Loucy (cell line): ENCODE measurements at regions not wholly inside any gene's neighbourhood (a gene's known extent, or its start where the extent isn't known, plus 50 kb on each side); places are given as distances from the start of the nearest gene placed in this dataset.

Experiments used
- H2AFZ ChIP-seq: fragments of 200-600 bp; sonication (generic); 2 replicates; pipeline ENCODE4 v1.6.0; 2016; ENCODE audit warnings: antibody characterized with exemption, mild to moderate bottlenecking, low read length, moderate library complexity
- H3F3A ChIP-seq: fragments of 200-600 bp; 2 replicates; pipeline ENCODE4 v1.6.0; 2016; ENCODE audit warnings: antibody characterized with exemption, low read depth, mild to moderate bottlenecking
- H3K27me3 ChIP-seq: fragments of 200-600 bp; sonication (generic); 2 replicates; pipeline ENCODE4 v1.6.1; 2014; ENCODE audit warnings: low read length, mild to moderate bottlenecking; ENCODE audit not compliant: insufficient read depth, poor library complexity, severe bottlenecking
- H3K36me3 ChIP-seq: fragments of 200-600 bp; sonication (generic); 2 replicates; pipeline ENCODE4 v1.6.1; 2016; ENCODE audit warnings: low read length; ENCODE audit not compliant: insufficient read depth
- H3K4me1 ChIP-seq: fragments of 200-600 bp; sonication (generic); 2 replicates; pipeline ENCODE4 v1.5.1; 2014; ENCODE audit warnings: low read length, mild to moderate bottlenecking; ENCODE audit not compliant: insufficient read depth, poor library complexity, severe bottlenecking
- H3K4me2 ChIP-seq: fragments of 200-600 bp; sonication (generic); 2 replicates; pipeline ENCODE4 v1.6.0; 2014; ENCODE audit warnings: antibody characterized with exemption, low read length, low read depth, mild to moderate bottlenecking; ENCODE audit not compliant: poor library complexity, severe bottlenecking
- H3K4me3 ChIP-seq: fragments of 200-600 bp; sonication (generic); 2 replicates; pipeline ENCODE4 v1.5.1; 2014; ENCODE audit warnings: low read length, mild to moderate bottlenecking, mixed read lengths; ENCODE audit not compliant: poor library complexity, severe bottlenecking
- H3K79me2 ChIP-seq: fragments of 200-600 bp; sonication (generic); 2 replicates; pipeline ENCODE4 v1.6.1; 2014; ENCODE audit warnings: low read length; ENCODE audit not compliant: insufficient read depth
- H3K9ac ChIP-seq: fragments of 200-600 bp; sonication (generic); 2 replicates; pipeline ENCODE4 v1.6.0; 2014; ENCODE audit warnings: mild to moderate bottlenecking, low read depth, low read length, moderate library complexity; ENCODE audit not compliant: poor library complexity, severe bottlenecking
- H3K9me2 ChIP-seq: fragments of 200-600 bp; sonication (generic); replicated peaks from 2 replicates; pipeline ENCODE4 v1.6.1; 2016; ENCODE audit warnings: low read depth, low read length, mixed read lengths
- H3K9me3 ChIP-seq: fragments of 200-600 bp; sonication (generic); 2 replicates; pipeline ENCODE4 v1.6.1; 2014; ENCODE audit warnings: mild to moderate bottlenecking, antibody characterized with exemption, low read length, low read depth; ENCODE audit not compliant: insufficient read depth
- H4K20me1 ChIP-seq: fragments of 200-600 bp; sonication (generic); 2 replicates; pipeline ENCODE4 v1.6.0; 2014; ENCODE audit warnings: antibody characterized with exemption, low read length, mild to moderate bottlenecking; ENCODE audit not compliant: insufficient read depth, poor library complexity, severe bottlenecking
- EZH2phosphoT487 ChIP-seq: fragments of 200-600 bp; IDR thresholded peaks from 2 replicates; pipeline ENCODE4 v1.6.1; 2018; ENCODE audit warnings: antibody characterized with exemption, mild to moderate bottlenecking, moderate library complexity, borderline replicate concordance
- TF ChIP-seq, protein P1 (sequence below): fragments of 200-600 bp; sonication (generic); conservative IDR thresholded peaks from 2 replicates; pipeline ENCODE4 v1.5.1; 2014; ENCODE audit warnings: mild to moderate bottlenecking, antibody characterized with exemption, low read length

DNA sequence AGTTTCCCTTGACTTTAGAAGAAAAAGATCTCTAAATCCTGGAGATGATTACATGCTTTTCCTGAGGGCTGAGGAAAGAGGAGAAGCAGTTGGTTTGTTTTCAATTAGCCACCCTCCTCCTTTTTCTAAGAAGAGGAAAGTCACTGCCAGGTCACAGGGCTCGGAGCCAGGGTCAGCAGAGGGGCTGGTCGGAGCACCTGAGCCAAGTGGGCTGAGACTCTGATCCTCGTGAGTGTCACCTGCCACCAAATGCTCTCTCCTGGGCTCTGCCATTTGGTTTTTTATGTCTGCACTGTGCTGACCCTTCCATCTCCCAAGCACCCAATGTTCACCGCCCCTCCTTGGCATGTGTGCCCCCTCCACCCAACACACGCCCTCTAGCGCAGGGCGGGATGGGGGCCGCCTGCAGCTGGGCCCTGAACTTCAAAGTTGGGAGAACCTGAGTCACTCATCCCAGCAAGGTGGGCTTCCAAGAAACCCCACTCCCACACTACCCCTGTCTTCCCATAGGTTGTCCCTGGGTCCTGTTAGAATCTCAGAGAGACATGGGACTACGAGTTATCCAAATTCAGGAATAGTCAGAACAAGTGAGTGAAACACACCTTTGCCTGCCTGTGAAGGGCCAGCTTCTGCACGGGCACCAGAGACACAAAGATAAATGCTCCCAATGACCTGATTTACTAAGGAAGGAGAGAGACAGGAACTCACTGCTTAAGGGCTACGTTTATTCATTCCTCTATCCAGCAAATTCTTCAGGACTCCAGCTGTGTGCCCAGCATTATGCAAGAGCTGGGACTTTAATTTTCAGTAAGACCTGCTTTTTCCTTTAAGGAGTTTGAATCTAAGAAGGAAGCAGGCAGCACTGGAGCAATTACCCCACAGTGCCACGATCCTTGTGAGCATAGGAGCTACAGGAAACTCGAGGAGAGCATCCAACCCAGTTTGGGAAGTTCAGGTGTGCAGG is 127.5 kb downstream of the RHOU start:
- H3K4me3 ChIP-seq: no peak overlapping the region
- no peaks in the 10 kb centered on the region for H3K9me2 ChIP-seq
- no peaks in the 10 kb centered on the region for H3K36me3 ChIP-seq
- H3K4me2 ChIP-seq: no peak overlapping the region
- H3K79me2 ChIP-seq: no peaks in the 10 kb centered on the region
- TF ChIP-seq, protein P1, sequence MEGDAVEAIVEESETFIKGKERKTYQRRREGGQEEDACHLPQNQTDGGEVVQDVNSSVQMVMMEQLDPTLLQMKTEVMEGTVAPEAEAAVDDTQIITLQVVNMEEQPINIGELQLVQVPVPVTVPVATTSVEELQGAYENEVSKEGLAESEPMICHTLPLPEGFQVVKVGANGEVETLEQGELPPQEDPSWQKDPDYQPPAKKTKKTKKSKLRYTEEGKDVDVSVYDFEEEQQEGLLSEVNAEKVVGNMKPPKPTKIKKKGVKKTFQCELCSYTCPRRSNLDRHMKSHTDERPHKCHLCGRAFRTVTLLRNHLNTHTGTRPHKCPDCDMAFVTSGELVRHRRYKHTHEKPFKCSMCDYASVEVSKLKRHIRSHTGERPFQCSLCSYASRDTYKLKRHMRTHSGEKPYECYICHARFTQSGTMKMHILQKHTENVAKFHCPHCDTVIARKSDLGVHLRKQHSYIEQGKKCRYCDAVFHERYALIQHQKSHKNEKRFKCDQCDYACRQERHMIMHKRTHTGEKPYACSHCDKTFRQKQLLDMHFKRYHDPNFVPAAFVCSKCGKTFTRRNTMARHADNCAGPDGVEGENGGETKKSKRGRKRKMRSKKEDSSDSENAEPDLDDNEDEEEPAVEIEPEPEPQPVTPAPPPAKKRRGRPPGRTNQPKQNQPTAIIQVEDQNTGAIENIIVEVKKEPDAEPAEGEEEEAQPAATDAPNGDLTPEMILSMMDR: no peak
- no peak for TF ChIP-seq EZH2phosphoT487
- peaks cover 37% of the 10 kb centered on the region for H3K27me3 ChIP-seq
- H4K20me1 ChIP-seq: no peaks in the 10 kb centered on the region
- no peak overlapping the region for H3K9ac ChIP-seq
- no peaks in the 10 kb centered on the region for H3F3A ChIP-seq
- no peak overlapping the region for H2AFZ ChIP-seq
- peaks cover 12% of the 10 kb centered on the region for H3K4me1 ChIP-seq
- no peaks in the 10 kb centered on the region for H3K9me3 ChIP-seq

DNA sequence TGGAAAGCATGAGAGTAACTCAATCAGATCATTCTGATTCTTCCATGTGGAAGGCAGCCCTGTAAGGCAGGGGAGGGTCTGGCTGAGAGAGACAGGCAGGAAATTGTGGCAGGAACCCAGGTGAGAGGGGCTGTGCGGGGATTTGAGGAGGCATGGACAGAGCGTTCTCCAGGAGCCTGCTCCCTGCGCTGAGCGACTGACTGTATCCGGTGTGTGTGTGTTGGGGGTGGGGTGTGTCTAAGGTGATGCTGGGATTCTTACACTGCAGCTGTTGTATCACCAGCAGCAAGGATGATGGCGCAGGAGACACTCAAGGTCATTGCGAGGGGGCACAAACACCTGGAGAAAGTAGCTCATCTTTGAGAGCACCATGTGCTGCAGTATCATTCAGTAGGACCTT is 128.5 kb downstream of the RHOU start:
- Histone ChIP-seq H4K20me1 (no peaks in the 10 kb centered on the region), H3F3A (no peaks in the 10 kb centered on the region), H3K79me2 (no peaks in the 10 kb centered on the region), H3K4me2 (no peak overlapping the region), H3K27me3 (peaks cover 28% of the 10 kb centered on the region), H3K4me3 (no peak overlapping the region), H3K9me2 (no peaks in the 10 kb centered on the region), H3K4me1 (peaks cover 12% of the 10 kb centered on the region), H2AFZ (no peak overlapping the region), H3K9me3 (no peaks in the 10 kb centered on the region), H3K36me3 (no peaks in the 10 kb centered on the region), H3K9ac (no peak overlapping the region)
- no peak for TF ChIP-seq EZH2phosphoT487
- TF ChIP-seq, protein P1: no peak

DNA sequence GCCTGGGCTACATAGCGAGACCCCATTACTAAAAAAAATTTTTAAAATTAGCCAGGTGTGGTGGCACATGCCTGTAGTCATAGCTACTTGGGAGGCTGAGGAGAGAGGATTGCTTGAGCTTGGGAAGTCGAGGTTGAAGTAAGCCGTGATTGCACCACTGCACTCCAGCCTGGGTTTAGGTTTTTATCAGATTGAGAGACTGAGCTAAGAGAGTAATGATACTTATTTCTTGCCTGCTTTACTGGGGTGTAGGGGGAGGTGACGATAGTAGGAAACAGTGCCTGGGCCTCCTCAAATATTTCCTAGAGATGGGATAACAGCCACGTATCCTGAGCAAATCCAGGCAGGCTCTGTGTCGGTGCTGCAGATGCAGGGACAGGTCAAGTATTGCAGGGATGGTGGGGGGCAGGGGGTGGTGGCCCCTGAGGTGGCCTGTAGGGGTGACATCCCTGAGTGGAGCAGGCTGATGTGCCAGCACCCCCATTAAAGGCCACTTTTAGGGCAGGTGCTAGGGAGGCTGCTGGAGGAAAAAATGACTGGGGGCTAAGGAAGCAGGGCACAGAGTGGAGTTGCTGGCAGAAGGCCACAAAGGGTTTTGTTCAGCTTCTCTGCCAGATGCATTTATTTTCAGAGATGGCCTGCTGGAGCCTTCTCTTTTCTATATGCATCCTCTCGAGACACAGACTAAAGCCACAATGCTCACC is 130.5 kb downstream of the RHOU start:
- H3K27me3 ChIP-seq: peaks cover 15% of the 10 kb centered on the region
- no peak overlapping the region for H2AFZ ChIP-seq
- H3F3A ChIP-seq: no peaks in the 10 kb centered on the region
- no peaks in the 10 kb centered on the region for H3K79me2 ChIP-seq
- no peak overlapping the region for H3K9ac ChIP-seq
- TF ChIP-seq EZH2phosphoT487: no peak
- TF ChIP-seq, protein P1: no peak
- H3K36me3 ChIP-seq: no peaks in the 10 kb centered on the region
- H3K9me3 ChIP-seq: no peaks in the 10 kb centered on the region
- H3K4me3 ChIP-seq: no peak overlapping the region
- H3K4me1 ChIP-seq: peaks cover 12% of the 10 kb centered on the region
- H4K20me1 ChIP-seq: no peaks in the 10 kb centered on the region
- no peak overlapping the region for H3K4me2 ChIP-seq
- no peaks in the 10 kb centered on the region for H3K9me2 ChIP-seq
